Neural crest cell (in vitro differentiated cells): ENCODE measurements at regions not wholly inside any gene's neighbourhood (a gene's known extent, or its start where the extent isn't known, plus 50 kb on each side); places are given as distances from the start of the nearest gene placed in this dataset.

Experiments
- DNase-seq: peaks from one replicate; pipeline ENCODE4 v3.0.0; 2021; ENCODE audit warnings: low read depth, mixed read lengths, low spot score
- H3K27ac Mint-ChIP-seq: one replicate; pipeline ENCODE4 v1.8.0; 2021; ENCODE audit warnings: mild to moderate bottlenecking, mixed read lengths; ENCODE audit not compliant: unreplicated experiment
- H3K27me3 Mint-ChIP-seq: 2 replicates; pipeline ENCODE4 v1.8.0; 2021; ENCODE audit warnings: low read depth, mild to moderate bottlenecking, mixed read lengths
- H3K36me3 Mint-ChIP-seq: 2 replicates; pipeline ENCODE4 v1.8.0; 2021; ENCODE audit warnings: low read depth, mild to moderate bottlenecking, mixed read lengths
- H3K4me1 Mint-ChIP-seq: 2 replicates; pipeline ENCODE4 v1.8.0; 2021; ENCODE audit warnings: mixed read lengths
- H3K4me3 Mint-ChIP-seq: one replicate; pipeline ENCODE4 v1.8.0; 2021; ENCODE audit warnings: mild to moderate bottlenecking, mixed read lengths
- H3K9me3 Mint-ChIP-seq: 2 replicates; pipeline ENCODE4 v1.8.0; 2021; ENCODE audit warnings: mixed read lengths
- TF ChIP-seq, protein P1 (sequence below): fragments of 200-600 bp; sonication (generic); conservative IDR thresholded peaks from 2 replicates; pipeline ENCODE4 v1.5.0; 2021; ENCODE audit warnings: antibody characterized with exemption, mild to moderate bottlenecking

DNA sequence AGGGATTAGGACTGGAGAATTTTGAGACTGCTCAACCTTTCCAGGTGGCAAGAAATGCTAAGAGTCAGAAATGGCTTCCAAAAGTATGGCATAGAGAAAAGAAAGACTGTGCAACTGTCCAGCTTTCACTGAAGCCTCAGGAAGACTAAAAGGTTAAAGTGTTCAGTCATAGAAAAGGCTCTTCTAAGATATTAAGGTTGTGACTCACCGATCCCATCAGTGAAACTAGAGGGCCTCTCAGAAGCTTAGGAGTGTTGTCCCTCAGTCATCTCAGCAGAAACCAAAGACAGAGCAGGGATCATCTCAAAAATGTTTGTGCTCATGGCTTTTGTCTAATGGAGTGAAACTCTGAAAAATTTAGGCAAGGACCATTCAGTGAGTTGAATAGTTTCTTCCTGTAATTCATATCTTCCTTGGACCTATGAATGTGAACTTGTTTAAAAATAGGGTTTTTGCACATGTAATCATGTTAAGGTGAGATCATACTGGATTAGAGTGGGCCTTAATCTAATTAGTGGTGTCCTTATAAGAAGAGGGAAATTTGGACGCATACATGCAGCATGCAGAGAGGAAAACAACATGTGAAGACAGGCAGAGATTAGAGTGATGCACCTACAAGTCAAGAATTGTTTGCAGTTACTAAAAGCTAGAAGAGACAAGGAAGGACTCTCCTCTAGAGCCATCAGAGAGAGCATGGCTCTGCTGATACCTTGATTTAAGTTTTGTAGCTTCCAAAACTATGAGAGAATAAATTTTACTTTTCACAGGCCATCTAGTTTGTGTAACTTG is 71.3 kb downstream of the RPE65 start:
- no peak overlapping the region for H3K27ac Mint-ChIP-seq
- no peaks in the 10 kb centered on the region for H3K36me3 Mint-ChIP-seq
- no peak for DNase-seq
- peaks cover 8% of the 10 kb centered on the region for H3K4me1 Mint-ChIP-seq
- peaks cover 5% of the 10 kb centered on the region for H3K9me3 Mint-ChIP-seq
- H3K27me3 Mint-ChIP-seq, result no peaks in the 10 kb centered on the region
- TF ChIP-seq, protein P1, sequence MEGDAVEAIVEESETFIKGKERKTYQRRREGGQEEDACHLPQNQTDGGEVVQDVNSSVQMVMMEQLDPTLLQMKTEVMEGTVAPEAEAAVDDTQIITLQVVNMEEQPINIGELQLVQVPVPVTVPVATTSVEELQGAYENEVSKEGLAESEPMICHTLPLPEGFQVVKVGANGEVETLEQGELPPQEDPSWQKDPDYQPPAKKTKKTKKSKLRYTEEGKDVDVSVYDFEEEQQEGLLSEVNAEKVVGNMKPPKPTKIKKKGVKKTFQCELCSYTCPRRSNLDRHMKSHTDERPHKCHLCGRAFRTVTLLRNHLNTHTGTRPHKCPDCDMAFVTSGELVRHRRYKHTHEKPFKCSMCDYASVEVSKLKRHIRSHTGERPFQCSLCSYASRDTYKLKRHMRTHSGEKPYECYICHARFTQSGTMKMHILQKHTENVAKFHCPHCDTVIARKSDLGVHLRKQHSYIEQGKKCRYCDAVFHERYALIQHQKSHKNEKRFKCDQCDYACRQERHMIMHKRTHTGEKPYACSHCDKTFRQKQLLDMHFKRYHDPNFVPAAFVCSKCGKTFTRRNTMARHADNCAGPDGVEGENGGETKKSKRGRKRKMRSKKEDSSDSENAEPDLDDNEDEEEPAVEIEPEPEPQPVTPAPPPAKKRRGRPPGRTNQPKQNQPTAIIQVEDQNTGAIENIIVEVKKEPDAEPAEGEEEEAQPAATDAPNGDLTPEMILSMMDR, result no peak
- H3K4me3 Mint-ChIP-seq, result no peak overlapping the region

DNA sequence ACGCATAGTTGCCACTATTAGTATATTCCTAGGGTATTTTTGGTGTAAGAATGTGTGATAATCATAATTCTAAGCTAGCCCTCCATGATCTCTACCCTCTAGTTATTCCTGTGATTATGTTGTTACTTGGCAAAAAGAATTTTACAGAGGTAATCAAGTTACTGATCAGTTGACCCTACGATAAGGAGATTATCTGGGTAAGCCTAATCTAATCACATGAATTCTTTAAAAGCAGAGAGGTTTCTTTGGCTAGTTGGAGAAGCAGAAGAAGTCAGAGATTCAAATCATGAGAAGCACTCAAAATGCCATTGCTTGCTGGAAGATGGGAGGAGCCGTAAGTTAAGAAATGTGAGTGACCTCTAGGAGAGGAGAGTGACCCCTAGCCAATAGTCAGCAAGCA is 72.7 kb downstream of the RPE65 start:
- no peak overlapping the region for H3K27ac Mint-ChIP-seq
- DNase-seq, result no peak
- peaks cover 5% of the 10 kb centered on the region for H3K9me3 Mint-ChIP-seq
- no peaks in the 10 kb centered on the region for H3K36me3 Mint-ChIP-seq
- no peak overlapping the region for H3K4me3 Mint-ChIP-seq
- TF ChIP-seq, protein P1, result no peak
- no peaks in the 10 kb centered on the region for H3K27me3 Mint-ChIP-seq
- H3K4me1 Mint-ChIP-seq, result peaks cover 8% of the 10 kb centered on the region

- H3K9me3 Mint-ChIP-seq, result peaks cover 5% of the 10 kb centered on the region
- no peak overlapping the region for H3K27ac Mint-ChIP-seq
- TF ChIP-seq, protein P1, result no peak
- H3K36me3 Mint-ChIP-seq, result no peaks in the 10 kb centered on the region
- H3K4me3 Mint-ChIP-seq, result no peak overlapping the region
- H3K27me3 Mint-ChIP-seq, result no peaks in the 10 kb centered on the region
- peaks cover 8% of the 10 kb centered on the region for H3K4me1 Mint-ChIP-seq
- DNase-seq, result no peak
These were observed 73.3 kb downstream of the RPE65 start for GRCh38 chr1:68376441-68376840.

DNA sequence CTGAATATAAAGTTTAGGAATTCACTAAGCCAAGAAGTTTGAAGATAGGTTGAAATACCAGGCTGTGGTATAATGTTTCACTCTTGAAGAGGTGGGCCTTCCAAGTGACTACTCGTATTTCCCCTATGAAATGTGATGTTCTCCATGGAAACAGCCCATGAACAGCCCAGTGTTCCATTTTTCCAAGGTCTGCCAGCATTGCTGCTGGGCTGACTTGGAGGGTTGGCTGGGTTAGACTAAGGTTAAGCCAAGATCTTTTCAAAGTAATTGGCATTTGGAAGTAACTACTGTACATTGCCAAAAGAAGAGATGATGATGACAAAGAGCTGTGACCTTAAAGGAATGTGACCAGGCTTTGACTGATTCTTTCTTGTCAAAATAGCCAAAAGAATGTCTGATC is 73.8 kb downstream of the RPE65 start:
- peaks cover 5% of the 10 kb centered on the region for H3K9me3 Mint-ChIP-seq
- H3K27ac Mint-ChIP-seq, result no peak overlapping the region
- H3K27me3 Mint-ChIP-seq, result no peaks in the 10 kb centered on the region
- no peak overlapping the region for H3K4me3 Mint-ChIP-seq
- DNase-seq, result no peak
- TF ChIP-seq, protein P1, result no peak
- H3K4me1 Mint-ChIP-seq, result peaks cover 8% of the 10 kb centered on the region
- no peaks in the 10 kb centered on the region for H3K36me3 Mint-ChIP-seq

DNA sequence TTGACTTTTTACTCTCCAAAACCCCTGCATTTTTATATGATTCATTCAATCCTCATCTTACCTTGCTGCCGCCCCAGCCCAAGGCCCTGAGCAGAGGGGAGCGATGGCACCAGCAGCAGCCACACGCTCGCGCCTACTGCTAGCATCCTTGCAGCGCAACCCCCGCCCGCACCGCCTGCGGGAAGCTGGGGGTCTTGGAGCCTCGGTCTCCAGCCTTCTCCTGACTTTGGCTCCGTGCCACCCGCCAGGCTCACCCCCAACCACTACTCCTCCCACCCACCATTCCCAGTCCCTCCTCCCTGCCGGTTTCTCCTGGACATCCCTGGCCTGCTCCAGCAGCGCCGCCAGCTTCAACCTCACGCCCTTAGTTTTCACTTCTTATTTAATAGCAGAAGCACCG is 76.6 kb downstream of the RPE65 start:
- H3K27ac Mint-ChIP-seq, result no peak overlapping the region
- DNase-seq, result no peak
- no peak overlapping the region for H3K4me3 Mint-ChIP-seq
- no peaks in the 10 kb centered on the region for H3K27me3 Mint-ChIP-seq
- H3K36me3 Mint-ChIP-seq, result no peaks in the 10 kb centered on the region
- TF ChIP-seq, protein P1, result no peak
- H3K9me3 Mint-ChIP-seq, result peaks cover 5% of the 10 kb centered on the region
- H3K4me1 Mint-ChIP-seq, result peaks cover 8% of the 10 kb centered on the region
